ENCODE measurements at regions not wholly inside any gene's neighbourhood (a gene's known extent, or its start where the extent isn't known, plus 50 kb on each side); places are given as distances from the start of the nearest gene placed in this dataset.

DNA sequence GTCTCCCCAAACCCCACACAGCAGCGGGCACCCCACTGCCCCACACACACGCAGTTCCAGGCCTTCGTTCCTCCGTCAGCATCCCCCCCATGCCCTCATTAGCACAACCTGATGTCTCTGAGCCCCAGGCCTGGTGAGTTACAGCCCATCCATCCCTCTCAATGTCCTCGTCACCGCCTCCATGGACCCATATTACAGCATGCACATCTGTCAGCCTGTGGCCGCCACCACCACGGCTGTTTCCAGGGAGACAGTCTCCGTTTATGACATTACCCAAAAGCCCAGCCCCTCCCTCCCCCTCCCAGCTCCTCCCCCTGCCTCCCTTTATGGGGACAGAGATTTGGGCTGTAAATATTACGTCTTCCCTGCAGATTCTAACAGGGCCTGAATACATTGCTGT is 143.1 kb upstream of the LINGO1 start:
- ATAC-seq (replicated peaks in 1 of 4), result no peak
- 71% methylated on average over 8 of the region's 10 CpGs for WGBS (ENCODE audit: insufficient coverage)
- no peaks in the 10 kb centered on the region for H3K36me3 ChIP-seq (ENCODE audit: control insufficient read depth in 2 of 2, extremely low read depth in 1 of 2, insufficient read depth in 1 of 2, low read length in 1 of 2)
- Mint-ChIP-seq H3K4me1 (no peaks in the 10 kb centered on the region), H3K36me3 (no peaks in the 10 kb centered on the region), H3K27ac (no peak overlapping the region), H3K9me3 (peaks cover 2 to 10% (median 6%) of the 10 kb centered on the region in 3 donors), H3K4me3 (no peak overlapping the region), H3K27me3 (peaks cover 2 to 5% of the 10 kb centered on the region in 2 donors)
- ChIA-PET CTCF (no interaction called here), POLR2A (no interaction called here)
- H3K27me3 ChIP-seq (replicated peaks in 1 of 2; ENCODE audit: control insufficient read depth in 2 of 2, extremely low read depth in 1 of 2, insufficient read depth in 2 of 2, low read length in 1 of 2), result peaks cover 0 to 13% of the 10 kb centered on the region in 2 experiments
- no peak overlapping the region for H3K4me3 ChIP-seq (ENCODE audit: control insufficient read depth in 1 of 2, extremely low read depth in 1 of 2, low read length in 1 of 2)
- no peaks in the 10 kb centered on the region for H3K9me3 ChIP-seq
- H3K27ac ChIP-seq (ENCODE audit: low read length), result no peak overlapping the region
- DNase-seq, result no peak
- H3K4me1 ChIP-seq (ENCODE audit: control insufficient read depth in 1 of 2, extremely low read depth in 1 of 2, insufficient read depth in 2 of 2, low read length in 2 of 2), result no peaks in the 10 kb centered on the region

DNA sequence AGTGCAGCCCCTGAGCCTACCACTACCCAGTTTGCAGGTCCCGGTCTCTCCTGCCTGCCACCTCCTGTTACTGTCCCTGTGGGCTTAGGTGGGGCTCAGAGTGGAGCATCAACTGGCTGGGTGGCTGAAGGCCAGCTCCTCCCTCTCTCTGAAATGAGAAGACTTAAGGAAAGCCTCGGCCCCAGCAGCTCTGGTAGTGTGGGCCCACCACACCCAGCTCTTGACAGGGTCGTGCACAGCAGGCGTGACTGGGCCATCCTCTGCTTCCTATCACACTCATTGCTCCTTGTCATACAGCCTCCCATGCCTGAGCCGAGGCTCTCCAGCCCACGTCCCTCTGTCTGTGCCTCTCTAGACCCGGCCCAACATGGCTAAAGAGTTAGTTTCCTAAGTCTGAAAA is 142.7 kb upstream of the LINGO1 start:
- no peaks in the 10 kb centered on the region for H3K9me3 ChIP-seq
- CTCF ChIA-PET, result no interaction called here
- H3K27ac Mint-ChIP-seq, result no peak overlapping the region
- POLR2A ChIA-PET, result no interaction called here
- peaks cover under 1 to 2% of the 10 kb centered on the region in 2 donors for H3K27me3 Mint-ChIP-seq
- H3K27ac ChIP-seq (ENCODE audit: low read length), result no peak overlapping the region
- H3K4me1 Mint-ChIP-seq, result no peaks in the 10 kb centered on the region
- no peaks in the 10 kb centered on the region for H3K36me3 ChIP-seq (ENCODE audit: control insufficient read depth in 2 of 2, extremely low read depth in 1 of 2, insufficient read depth in 1 of 2, low read length in 1 of 2)
- H3K27me3 ChIP-seq (replicated peaks in 1 of 2; ENCODE audit: control insufficient read depth in 2 of 2, extremely low read depth in 1 of 2, insufficient read depth in 2 of 2, low read length in 1 of 2), result peaks cover 0 to 16% of the 10 kb centered on the region in 2 experiments
- H3K4me3 ChIP-seq (ENCODE audit: control insufficient read depth in 1 of 2, extremely low read depth in 1 of 2, low read length in 1 of 2), result no peak overlapping the region
- no peaks in the 10 kb centered on the region for H3K4me1 ChIP-seq (ENCODE audit: control insufficient read depth in 1 of 2, extremely low read depth in 1 of 2, insufficient read depth in 2 of 2, low read length in 2 of 2)
- H3K36me3 Mint-ChIP-seq, result no peaks in the 10 kb centered on the region
- H3K9me3 Mint-ChIP-seq, result peaks cover 0 to 6% (median 2%) of the 10 kb centered on the region in 3 donors
- H3K4me3 Mint-ChIP-seq, result no peak overlapping the region
- no peak for DNase-seq
- ATAC-seq (replicated peaks in 1 of 4), result no peak
- 78% methylated on average over 5 of the region's 7 CpGs for WGBS (ENCODE audit: insufficient coverage)

DNA sequence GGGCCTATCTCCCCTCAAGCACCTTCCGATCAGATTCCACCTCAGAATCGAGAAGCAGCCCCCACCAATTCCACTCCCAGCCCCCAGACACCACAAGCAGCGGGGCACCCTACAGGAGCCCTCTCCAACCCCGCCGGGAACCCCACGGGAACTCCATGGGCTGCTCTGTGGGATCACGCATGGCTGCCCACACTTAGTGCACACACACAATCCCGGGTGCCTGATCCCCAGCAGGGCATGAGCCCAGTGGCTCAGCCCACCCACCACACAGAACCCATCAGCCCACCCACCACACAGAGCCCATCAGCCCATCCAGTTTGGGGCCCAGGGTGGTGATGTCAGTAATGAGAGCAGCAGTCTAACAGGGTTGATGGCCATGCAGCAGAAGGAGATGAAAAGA is 141.6 kb upstream of the LINGO1 start:
- no peak for ATAC-seq (replicated peaks in 1 of 4)
- Histone ChIP-seq H3K36me3 (ENCODE audit: control insufficient read depth in 2 of 2, extremely low read depth in 1 of 2, insufficient read depth in 1 of 2, low read length in 1 of 2) (no peaks in the 10 kb centered on the region), H3K27ac (ENCODE audit: low read length) (no peak overlapping the region), H3K4me1 (ENCODE audit: control insufficient read depth in 1 of 2, extremely low read depth in 1 of 2, insufficient read depth in 2 of 2, low read length in 2 of 2) (no peaks in the 10 kb centered on the region), H3K27me3 (replicated peaks in 1 of 2; ENCODE audit: control insufficient read depth in 2 of 2, extremely low read depth in 1 of 2, insufficient read depth in 2 of 2, low read length in 1 of 2) (peaks cover 0 to 16% of the 10 kb centered on the region in 2 experiments), H3K4me3 (ENCODE audit: control insufficient read depth in 1 of 2, extremely low read depth in 1 of 2, low read length in 1 of 2) (no peak overlapping the region), H3K9me3 (no peaks in the 10 kb centered on the region)
- H3K9me3 Mint-ChIP-seq, result no peaks in the 10 kb centered on the region
- 61% methylated on average over 7 of the region's 8 CpGs for WGBS (ENCODE audit: insufficient coverage)
- peaks cover 0 to 2% of the 10 kb centered on the region in 2 donors for H3K27me3 Mint-ChIP-seq
- CTCF ChIA-PET, result interaction anchor here in 1 of 2 donors (0.5 kb wide), 1 partner anchor 143 kb away, joined by 3 read pairs; no protein-coding TSS in a partner anchor
- H3K4me3 Mint-ChIP-seq, result no peak overlapping the region
- H3K27ac Mint-ChIP-seq, result no peak overlapping the region
- H3K36me3 Mint-ChIP-seq, result no peaks in the 10 kb centered on the region
- no peaks in the 10 kb centered on the region for H3K4me1 Mint-ChIP-seq
- DNase-seq, result no peak
- POLR2A ChIA-PET, result no interaction called here

DNA sequence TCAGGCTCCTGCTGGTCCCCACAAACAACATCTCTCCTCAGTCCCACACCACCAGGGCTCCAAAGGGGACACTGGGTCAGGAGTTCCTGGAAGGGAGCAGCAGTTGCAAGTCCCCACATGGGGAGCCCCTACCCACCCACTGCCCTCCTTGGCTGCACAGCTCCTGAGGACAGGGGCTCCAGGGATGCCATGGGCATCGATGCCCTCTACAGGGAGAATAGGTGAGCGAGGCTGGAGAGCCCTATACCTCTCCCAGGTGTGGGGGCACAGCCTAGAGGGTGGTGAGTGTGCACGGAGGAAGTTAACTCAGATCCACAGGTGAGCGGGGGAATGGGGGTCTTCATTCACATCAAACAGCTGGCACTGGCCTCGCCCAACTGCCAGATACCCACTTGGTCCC is 141.2 kb upstream of the LINGO1 start:
- WGBS (ENCODE audit: insufficient coverage), result 84% methylated on average over 3 of the region's 5 CpGs

DNA sequence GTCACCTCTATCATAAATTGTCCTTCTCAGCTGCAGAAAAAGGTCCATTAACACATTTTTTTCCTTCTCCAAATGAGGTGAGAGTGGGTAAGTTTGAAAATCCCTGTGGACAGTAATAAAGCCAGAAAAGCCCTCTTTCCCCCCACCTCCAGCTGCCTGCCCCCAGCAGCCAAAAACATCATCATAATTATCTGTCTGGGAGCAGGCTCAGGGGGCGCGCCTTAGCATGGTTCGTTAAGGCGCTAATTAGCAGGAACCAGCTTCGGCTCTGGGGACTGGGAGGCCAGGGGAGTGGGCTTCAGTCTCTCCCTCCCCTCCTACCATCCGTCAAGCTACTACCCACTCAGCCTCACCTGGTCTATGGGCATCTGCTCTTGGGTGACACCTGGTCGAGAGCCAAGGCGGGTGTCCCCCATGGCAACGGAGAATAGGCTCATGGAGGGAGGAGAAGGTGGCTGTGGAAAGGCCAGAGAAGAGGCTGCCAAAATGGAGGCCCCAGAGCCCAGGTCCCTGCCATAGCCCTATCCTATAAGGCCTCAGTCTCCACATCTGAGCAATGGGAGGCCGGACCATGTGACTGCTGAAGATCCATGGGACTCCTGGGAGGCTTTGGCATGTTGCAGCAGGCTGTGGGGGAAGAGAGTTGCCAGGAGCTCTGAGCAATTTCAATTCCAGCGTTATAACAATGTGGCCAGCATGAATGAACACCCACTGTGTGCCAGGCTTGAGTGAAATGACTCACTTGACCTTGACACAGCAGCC is 140.1 kb upstream of the LINGO1 start:
- peaks cover 0 to 12% of the 10 kb centered on the region in 2 experiments for H3K27me3 ChIP-seq (replicated peaks in 1 of 2; ENCODE audit: control insufficient read depth in 2 of 2, extremely low read depth in 1 of 2, insufficient read depth in 2 of 2, low read length in 1 of 2)
- no peaks in the 10 kb centered on the region for H3K9me3 ChIP-seq
- Mint-ChIP-seq H3K27me3 (peaks cover 4 to 5% of the 10 kb centered on the region in 2 donors), H3K4me3 (no peak overlapping the region), H3K9me3 (no peaks in the 10 kb centered on the region), H3K4me1 (no peaks in the 10 kb centered on the region), H3K27ac (no peak overlapping the region), H3K36me3 (no peaks in the 10 kb centered on the region)
- H3K4me3 ChIP-seq (ENCODE audit: control insufficient read depth in 1 of 2, extremely low read depth in 1 of 2, low read length in 1 of 2), result no peak overlapping the region
- WGBS (ENCODE audit: insufficient coverage), result 75% methylated on average over 5 of the region's 11 CpGs
- ATAC-seq (replicated peaks in 1 of 4) (no peak), DNase-seq (no peak)
- H3K4me1 ChIP-seq (ENCODE audit: control insufficient read depth in 1 of 2, extremely low read depth in 1 of 2, insufficient read depth in 2 of 2, low read length in 2 of 2), result no peaks in the 10 kb centered on the region
- ChIA-PET POLR2A (no interaction called here), CTCF (no interaction called here)
- no peak overlapping the region for H3K27ac ChIP-seq (ENCODE audit: low read length)
- H3K36me3 ChIP-seq (ENCODE audit: control insufficient read depth in 2 of 2, extremely low read depth in 1 of 2, insufficient read depth in 1 of 2, low read length in 1 of 2), result no peaks in the 10 kb centered on the region

More for the DNA sequence above, 141.2 kb upstream of the LINGO1 start:
- Mint-ChIP-seq H3K9me3 (no peaks in the 10 kb centered on the region), H3K27ac (no peak overlapping the region), H3K4me3 (no peak overlapping the region), H3K27me3 (peaks cover 0 to 4% of the 10 kb centered on the region in 2 donors), H3K4me1 (no peaks in the 10 kb centered on the region), H3K36me3 (no peaks in the 10 kb centered on the region)
- CTCF ChIA-PET, result interaction anchor here in 1 of 2 donors (0.5 kb wide), 1 partner anchor 142 kb away, joined by 3 read pairs; no protein-coding TSS in a partner anchor
- Histone ChIP-seq H3K9me3 (no peaks in the 10 kb centered on the region), H3K36me3 (ENCODE audit: control insufficient read depth in 2 of 2, extremely low read depth in 1 of 2, insufficient read depth in 1 of 2, low read length in 1 of 2) (no peaks in the 10 kb centered on the region), H3K4me3 (ENCODE audit: control insufficient read depth in 1 of 2, extremely low read depth in 1 of 2, low read length in 1 of 2) (no peak overlapping the region), H3K4me1 (ENCODE audit: control insufficient read depth in 1 of 2, extremely low read depth in 1 of 2, insufficient read depth in 2 of 2, low read length in 2 of 2) (no peaks in the 10 kb centered on the region), H3K27ac (ENCODE audit: low read length) (no peak overlapping the region), H3K27me3 (replicated peaks in 1 of 2; ENCODE audit: control insufficient read depth in 2 of 2, extremely low read depth in 1 of 2, insufficient read depth in 2 of 2, low read length in 1 of 2) (peaks cover 0 to 16% of the 10 kb centered on the region in 2 experiments)
- DNase-seq (no peak), ATAC-seq (replicated peaks in 1 of 4) (no peak)
- POLR2A ChIA-PET, result no interaction called here

DNA sequence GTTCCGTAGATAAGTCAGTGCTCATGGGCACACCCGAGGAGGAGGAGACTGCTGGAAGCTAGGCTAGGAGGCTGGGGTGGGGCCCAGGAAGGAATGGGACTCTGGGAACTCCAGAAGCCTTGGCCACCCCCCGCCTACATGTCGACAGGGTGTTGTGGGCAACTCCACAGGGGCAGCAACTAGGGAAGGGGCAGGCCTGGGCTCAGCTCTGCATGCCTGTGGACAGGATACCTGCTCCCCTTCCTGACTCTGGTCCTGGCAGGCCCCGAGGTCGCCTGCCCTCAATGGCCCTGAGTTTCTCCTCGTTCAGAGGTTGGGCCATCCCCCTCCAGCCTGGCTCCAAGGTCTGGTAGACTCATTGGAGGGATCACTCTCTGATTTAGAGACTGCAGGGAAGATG is 138.9 kb upstream of the LINGO1 start:
- Mint-ChIP-seq H3K4me3 (no peak overlapping the region), H3K9me3 (no peaks in the 10 kb centered on the region), H3K36me3 (no peaks in the 10 kb centered on the region), H3K4me1 (no peaks in the 10 kb centered on the region), H3K27ac (no peak overlapping the region), H3K27me3 (peaks cover 4 to 9% of the 10 kb centered on the region in 2 donors)
- H3K9me3 ChIP-seq, result no peaks in the 10 kb centered on the region
- CTCF ChIA-PET, result no interaction called here
- DNase-seq (no peak), ATAC-seq (replicated peaks in 1 of 4) (no peak)
- H3K4me1 ChIP-seq (ENCODE audit: control insufficient read depth in 1 of 2, extremely low read depth in 1 of 2, insufficient read depth in 2 of 2, low read length in 2 of 2), result no peaks in the 10 kb centered on the region
- POLR2A ChIA-PET, result no interaction called here
- peaks cover 0 to 9% of the 10 kb centered on the region in 2 experiments for H3K27me3 ChIP-seq (replicated peaks in 1 of 2; ENCODE audit: control insufficient read depth in 2 of 2, extremely low read depth in 1 of 2, insufficient read depth in 2 of 2, low read length in 1 of 2)
- H3K27ac ChIP-seq (ENCODE audit: low read length), result no peak overlapping the region
- WGBS (ENCODE audit: insufficient coverage), result 73% methylated on average over 6 of the region's 7 CpGs
- H3K4me3 ChIP-seq (ENCODE audit: control insufficient read depth in 1 of 2, extremely low read depth in 1 of 2, low read length in 1 of 2), result no peak overlapping the region
- H3K36me3 ChIP-seq (ENCODE audit: control insufficient read depth in 2 of 2, extremely low read depth in 1 of 2, insufficient read depth in 1 of 2, low read length in 1 of 2), result no peaks in the 10 kb centered on the region

Measured in T-cell (primary cell).